ENCODE measurements at regions not wholly inside any gene's neighbourhood (a gene's known extent, or its start where the extent isn't known, plus 50 kb on each side); places are given as distances from the start of the nearest gene placed in this dataset.

DNA sequence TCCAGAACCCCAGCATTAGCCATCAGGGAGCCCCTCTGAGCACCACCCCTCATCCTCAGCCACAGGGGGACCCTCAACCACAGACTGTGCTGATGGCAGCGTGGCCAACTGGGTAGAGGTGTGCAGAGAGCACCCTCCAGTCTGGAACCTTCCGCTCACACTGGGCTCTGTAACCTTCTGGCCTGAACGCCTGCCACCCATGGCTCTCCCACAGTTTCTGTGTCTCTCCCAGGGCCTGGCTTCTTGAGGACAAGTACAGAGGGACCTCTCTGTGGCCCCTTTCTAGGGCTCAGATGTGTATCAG is 503.0 kb upstream of the MGMT start:
- TF ChIP-seq, protein P1, sequence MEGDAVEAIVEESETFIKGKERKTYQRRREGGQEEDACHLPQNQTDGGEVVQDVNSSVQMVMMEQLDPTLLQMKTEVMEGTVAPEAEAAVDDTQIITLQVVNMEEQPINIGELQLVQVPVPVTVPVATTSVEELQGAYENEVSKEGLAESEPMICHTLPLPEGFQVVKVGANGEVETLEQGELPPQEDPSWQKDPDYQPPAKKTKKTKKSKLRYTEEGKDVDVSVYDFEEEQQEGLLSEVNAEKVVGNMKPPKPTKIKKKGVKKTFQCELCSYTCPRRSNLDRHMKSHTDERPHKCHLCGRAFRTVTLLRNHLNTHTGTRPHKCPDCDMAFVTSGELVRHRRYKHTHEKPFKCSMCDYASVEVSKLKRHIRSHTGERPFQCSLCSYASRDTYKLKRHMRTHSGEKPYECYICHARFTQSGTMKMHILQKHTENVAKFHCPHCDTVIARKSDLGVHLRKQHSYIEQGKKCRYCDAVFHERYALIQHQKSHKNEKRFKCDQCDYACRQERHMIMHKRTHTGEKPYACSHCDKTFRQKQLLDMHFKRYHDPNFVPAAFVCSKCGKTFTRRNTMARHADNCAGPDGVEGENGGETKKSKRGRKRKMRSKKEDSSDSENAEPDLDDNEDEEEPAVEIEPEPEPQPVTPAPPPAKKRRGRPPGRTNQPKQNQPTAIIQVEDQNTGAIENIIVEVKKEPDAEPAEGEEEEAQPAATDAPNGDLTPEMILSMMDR (conservative IDR thresholded peaks at IDR 0.05; ENCODE audit: low read depth, low read length), result no peak

DNA sequence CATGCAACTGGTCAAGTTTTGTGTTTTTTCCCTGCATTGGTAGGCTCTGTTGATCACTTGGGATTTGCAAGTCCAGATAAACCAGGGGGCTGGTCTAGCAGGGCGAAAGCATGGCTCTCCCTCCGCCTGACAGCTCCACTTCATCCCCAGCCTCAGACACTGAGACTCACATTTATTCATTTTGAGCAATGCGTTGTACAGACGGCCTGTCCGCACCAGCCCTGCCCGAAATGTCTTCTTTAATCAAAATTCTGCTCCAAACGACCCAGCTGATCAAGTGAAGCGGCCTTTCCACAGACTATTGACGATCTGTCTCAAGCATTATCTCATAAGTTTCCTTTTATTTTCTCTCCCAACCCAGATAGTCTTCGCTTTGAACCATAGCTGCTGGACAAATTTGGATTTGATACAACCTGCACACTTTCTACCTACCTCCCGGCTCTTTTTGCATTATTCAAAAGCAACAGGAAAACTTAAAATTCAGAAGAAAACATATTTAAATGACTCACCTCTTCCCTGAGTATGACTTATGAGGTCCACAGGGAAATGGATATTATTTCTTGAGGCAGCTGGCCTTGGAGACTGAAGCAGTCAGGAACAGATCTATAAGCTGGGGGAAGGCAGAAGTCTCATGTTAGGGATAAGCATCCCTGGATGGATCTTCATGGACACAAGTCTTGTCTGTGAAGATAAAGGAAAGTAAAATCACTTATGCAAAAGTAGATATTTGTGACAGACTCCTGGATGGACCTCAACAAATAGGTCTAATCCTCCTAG is 498.9 kb upstream of the MGMT start:
- TF ChIP-seq, protein P1 (conservative IDR thresholded peaks at IDR 0.05; ENCODE audit: low read depth, low read length), result no peak
- H3K4me3 ChIP-seq (ENCODE audit: low read depth, low read length), result no peak overlapping the region
- no peak for DNase-seq (ENCODE audit: low read depth)

More for the DNA sequence above, 503.0 kb upstream of the MGMT start:
- no peak for DNase-seq (ENCODE audit: low read depth)
- H3K4me3 ChIP-seq (ENCODE audit: low read depth, low read length), result no peak overlapping the region

DNA sequence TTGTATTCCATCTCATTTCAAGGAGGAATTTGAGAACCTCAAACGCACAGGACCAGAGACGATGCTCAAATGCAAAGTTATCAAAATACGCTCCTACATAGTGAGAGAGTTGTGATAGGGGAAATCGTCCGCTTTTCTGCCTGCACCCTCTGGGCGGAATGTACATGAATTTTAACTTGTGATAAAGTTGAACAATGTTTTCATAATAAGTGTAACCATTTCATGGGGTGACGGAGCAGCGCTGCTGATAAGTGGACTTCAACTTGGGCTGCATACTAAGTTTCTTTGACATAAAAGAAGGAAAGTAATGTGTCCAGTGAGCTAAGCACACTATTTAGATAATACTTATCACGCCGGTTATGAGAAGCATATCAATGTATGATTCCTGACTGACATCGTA is 497.5 kb upstream of the MGMT start:
- TF ChIP-seq, protein P1 (conservative IDR thresholded peaks at IDR 0.05; ENCODE audit: low read depth, low read length), result no peak
- no peak for DNase-seq (ENCODE audit: low read depth)
- H3K4me3 ChIP-seq (ENCODE audit: low read depth, low read length), result no peak overlapping the region

DNA sequence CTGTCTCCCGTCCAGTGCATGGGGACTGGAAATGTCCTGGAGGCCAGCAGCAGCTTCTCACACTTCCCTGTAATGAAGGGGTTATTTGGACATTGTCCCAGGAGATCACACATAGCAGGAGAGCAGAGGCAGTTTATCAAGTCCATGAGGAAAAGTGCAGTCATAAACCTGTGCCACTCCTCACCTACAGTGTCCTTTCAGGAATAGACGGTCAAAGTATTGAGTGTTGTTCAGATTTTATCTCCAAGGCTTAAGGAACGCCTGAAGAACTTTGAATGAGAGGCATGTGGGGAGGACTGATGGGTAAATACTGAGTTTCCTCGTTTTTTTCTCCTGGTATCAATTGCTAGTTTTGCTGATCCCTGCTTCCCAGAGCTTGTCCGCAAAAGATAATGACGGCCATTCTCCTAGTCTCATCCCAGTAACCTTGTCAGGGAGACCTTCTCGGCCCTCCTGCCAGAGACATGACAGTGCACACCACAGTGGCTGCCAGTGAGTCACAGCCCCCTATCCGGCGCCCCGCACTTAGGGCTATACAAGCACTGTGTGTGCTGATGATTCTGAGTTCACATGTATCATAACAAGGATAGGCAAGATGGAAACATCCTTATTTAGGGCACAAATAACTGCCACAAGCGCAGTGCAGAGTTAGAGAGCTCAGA is 495.5 kb upstream of the MGMT start:
- TF ChIP-seq, protein P1 (conservative IDR thresholded peaks at IDR 0.05; ENCODE audit: low read depth, low read length), result no peak

DNA sequence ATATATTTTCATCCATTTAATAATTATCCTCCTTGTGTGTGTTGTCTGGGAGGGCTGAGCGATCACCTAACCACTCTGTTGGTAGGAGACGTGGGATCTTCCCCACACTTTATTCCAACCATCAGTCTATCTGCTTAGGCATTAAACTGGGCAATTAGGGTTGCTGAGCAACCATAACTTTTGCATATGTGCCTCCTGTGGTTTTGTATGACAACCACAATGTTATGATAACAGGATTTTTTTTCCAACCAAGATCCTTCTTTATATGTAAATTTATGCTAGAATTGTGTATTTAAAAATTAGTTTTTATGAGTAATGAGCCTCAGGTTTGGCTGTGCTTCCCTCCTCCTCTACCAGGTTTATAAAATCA is 495.0 kb upstream of the MGMT start:
- no peak for DNase-seq (ENCODE audit: low read depth)
- no peak overlapping the region for H3K4me3 ChIP-seq (ENCODE audit: low read depth, low read length)
- TF ChIP-seq, protein P1 (conservative IDR thresholded peaks at IDR 0.05; ENCODE audit: low read depth, low read length), result no peak

More for the DNA sequence above, 495.5 kb upstream of the MGMT start:
- DNase-seq (ENCODE audit: low read depth), result no peak
- no peak overlapping the region for H3K4me3 ChIP-seq (ENCODE audit: low read depth, low read length)

DNA sequence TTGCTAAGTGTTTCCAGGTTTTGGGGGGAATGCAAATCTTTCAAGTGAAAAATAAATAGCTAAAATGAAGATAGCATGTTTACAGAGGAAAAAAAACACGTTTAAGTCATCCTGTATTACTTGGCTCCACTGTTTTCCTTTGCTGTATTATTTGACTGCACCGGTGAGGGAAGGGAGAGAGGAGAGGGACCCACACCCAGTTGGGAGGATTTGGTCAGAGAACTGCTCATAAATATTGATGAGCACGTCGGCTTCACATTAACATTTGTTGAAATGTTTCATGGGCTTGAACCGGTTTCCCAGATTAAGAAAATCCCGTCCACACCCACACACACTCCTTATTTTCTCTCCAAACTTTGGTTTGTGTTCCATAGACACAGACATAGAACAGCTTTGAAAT is 493.8 kb upstream of the MGMT start:
- TF ChIP-seq, protein P1 (conservative IDR thresholded peaks at IDR 0.05; ENCODE audit: low read depth, low read length), result no peak
- no peak for DNase-seq (ENCODE audit: low read depth)
- no peak overlapping the region for H3K4me3 ChIP-seq (ENCODE audit: low read depth, low read length)

DNA sequence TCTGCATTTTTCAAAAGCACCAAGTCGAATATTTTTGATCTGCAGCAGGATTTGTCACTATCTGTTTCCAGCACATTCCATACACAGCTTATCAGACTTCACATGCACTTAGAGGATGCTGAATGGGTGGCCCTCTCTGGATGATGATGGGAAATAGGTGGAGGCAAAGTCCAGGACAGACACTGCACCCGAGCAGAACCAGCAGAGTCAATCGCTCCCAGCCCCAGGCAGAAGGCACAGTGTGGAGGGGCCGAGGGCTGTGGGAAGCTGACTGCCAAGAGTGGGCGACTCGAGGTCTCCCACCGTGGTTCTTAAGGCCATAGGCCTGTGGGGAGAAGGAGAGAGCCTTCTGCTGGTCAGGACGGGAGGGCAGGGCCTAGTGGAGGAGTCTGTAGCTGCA is 490.2 kb upstream of the MGMT start:
- DNase-seq (ENCODE audit: low read depth), result no peak
- H3K4me3 ChIP-seq (ENCODE audit: low read depth, low read length), result no peak overlapping the region
- TF ChIP-seq, protein P1 (conservative IDR thresholded peaks at IDR 0.05; ENCODE audit: low read depth, low read length), result no peak
